GM18858 (cell line): ENCODE measurements at regions not wholly inside any gene's neighbourhood (a gene's known extent, or its start where the extent isn't known, plus 50 kb on each side); places are given as distances from the start of the nearest gene placed in this dataset.
"Not testable (repeated sequence)": the region's sequence is repeated elsewhere in the genome, so short reads cannot be mapped to it uniquely, and the experiment has no call there.

Experiments
- ATAC-seq: cut with Tn5 transposase; IDR thresholded peaks from one replicate; pipeline ENCODE4 v1.9.1; 2021; ENCODE audit not compliant: unreplicated experiment

- no peak for ATAC-seq
These were observed 183.7 kb downstream of the NRP2 start for GRCh38 chr2:205865905-205866441.

- no peak for ATAC-seq
These were observed 182.8 kb downstream of the NRP2 start for GRCh38 chr2:205865056-205865455.

GRCh38 chr2:205864491-205864890 is 182.2 kb downstream of the NRP2 start:
- no peak for ATAC-seq

GRCh38 chr2:205862761-205863160 is 180.5 kb downstream of the NRP2 start:
- ATAC-seq = not testable (repeated sequence)

GRCh38 chr2:205860885-205861284 is 178.6 kb downstream of the NRP2 start:
- ATAC-seq = no peak

- ATAC-seq = no peak
These were observed 177.9 kb downstream of the NRP2 start for GRCh38 chr2:205860181-205860580.

GRCh38 chr2:205858881-205859441 is 176.7 kb downstream of the NRP2 start:
- no peak for ATAC-seq

- no peak for ATAC-seq
These were observed 176.0 kb downstream of the NRP2 start for GRCh38 chr2:205858275-205858674.

- ATAC-seq = peak; percentile 82
These were observed 175.4 kb downstream of the NRP2 start for GRCh38 chr2:205857520-205858237.

GRCh38 chr2:205852457-205852856 is 170.2 kb downstream of the NRP2 start:
- ATAC-seq = no peak

GRCh38 chr2:205850611-205851010 is 168.3 kb downstream of the NRP2 start:
- ATAC-seq = no peak

- ATAC-seq = no peak
These were observed 167.8 kb downstream of the NRP2 start for GRCh38 chr2:205850132-205850531.

GRCh38 chr2:205849136-205849535 is 166.8 kb downstream of the NRP2 start:
- ATAC-seq = no peak

GRCh38 chr2:205848601-205849000 is 166.3 kb downstream of the NRP2 start:
- no peak for ATAC-seq
